GM12878 (cell line): ENCODE measurements at regions not wholly inside any gene's neighbourhood (a gene's known extent, or its start where the extent isn't known, plus 50 kb on each side); places are given as distances from the start of the nearest gene placed in this dataset.
A peak's percentile ranks its signal among the peaks of the same experiment; 100 is the strongest.

Experiments used
- ATF7 ChIP-seq: fragments of 450-650 bp; IDR thresholded peaks from 2 replicates; pipeline ENCODE4 v1.6.1; 2016; ENCODE audit warnings: low read depth, mild to moderate bottlenecking
- BRCA1 ChIP-seq: IDR thresholded peaks from 2 replicates; pipeline ENCODE4 v1.6.1; 2011; ENCODE audit warnings: low read depth, low read length, improper control_type of control experiment
- CEBPB ChIP-seq, 2 experiments: fragments of 150-350 bp in 1 of 2; IDR thresholded peaks; 2 replicates each; pipeline ENCODE4 v1.6.1; 2012 to 2014; ENCODE audit warnings: low read depth in 2 of 2, low read length in 2 of 2, borderline replicate concordance in 1 of 2, inconsistent platforms in 1 of 2
- CHD1 ChIP-seq: IDR thresholded peaks from 2 replicates; pipeline ENCODE4 v1.6.1; 2012; ENCODE audit warnings: low read depth, low read length, improper control_type of control experiment
- EGR1 ChIP-seq, 2 experiments: IDR thresholded peaks; 1 replicate in 1 of 2; 2 replicates in 1 of 2; pipeline ENCODE4 v1.6.1; 2011 to 2012; ENCODE audit warnings: low read depth in 2 of 2, low read length in 2 of 2, borderline replicate concordance in 1 of 2, mild to moderate bottlenecking in 1 of 2, moderate library complexity in 1 of 2
- EP300 ChIP-seq, 2 experiments: fragments of 150-350 bp in 1 of 2; IDR thresholded peaks; 2 replicates each; pipeline ENCODE4 v1.6.1; 2011 to 2012; ENCODE audit warnings: low read depth in 2 of 2, low read length in 2 of 2, borderline replicate concordance in 1 of 2, improper control_type of control experiment in 1 of 2, inconsistent platforms in 1 of 2; ENCODE audit not compliant: control insufficient read depth in 1 of 2
- ESRRA ChIP-seq: IDR thresholded peaks from 2 replicates; pipeline ENCODE4 v1.6.1; 2012; ENCODE audit warnings: mild to moderate bottlenecking, low read length, improper control_type of control experiment
- ETV6 ChIP-seq, 2 experiments: fragments of 450-650 bp in 1 of 2; IDR thresholded peaks in 1 of 2; conservative IDR thresholded peaks in 1 of 2; 2 replicates each; pipeline ENCODE4 v1.6.1; 2014; ENCODE audit warnings: antibody characterized with exemption in 1 of 2, borderline replicate concordance in 1 of 2, low read depth in 1 of 2, mild to moderate bottlenecking in 1 of 2, moderate library complexity in 1 of 2
- GABPA ChIP-seq: IDR thresholded peaks from 2 replicates; pipeline ENCODE4 v1.6.1; 2014; ENCODE audit warnings: antibody characterized with exemption, low read depth, mild to moderate bottlenecking, inconsistent platforms
- HDAC2 ChIP-seq: fragments of 200-600 bp; sonication (generic); IDR thresholded peaks from 2 replicates; pipeline ENCODE4 v1.6.1; 2017
- KAT2A ChIP-seq: conservative IDR thresholded peaks from 2 replicates; pipeline ENCODE4 v1.6.1; 2011; ENCODE audit warnings: low read depth, low read length; ENCODE audit not compliant: control insufficient read depth
- MEF2A ChIP-seq: IDR thresholded peaks from 2 replicates; pipeline ENCODE4 v1.6.1; 2011; ENCODE audit warnings: low read depth, mild to moderate bottlenecking, low read length, moderate library complexity; ENCODE audit not compliant: insufficient read depth
- MTA2 ChIP-seq: fragments of 450-650 bp; IDR thresholded peaks from 2 replicates; pipeline ENCODE4 v1.6.1; 2016; ENCODE audit warnings: low read depth, mild to moderate bottlenecking, moderate library complexity
- MTA3 ChIP-seq: IDR thresholded peaks from 2 replicates; pipeline ENCODE4 v1.6.1; 2012; ENCODE audit warnings: low read length, inconsistent platforms, borderline replicate concordance
- NFYB ChIP-seq: IDR thresholded peaks from 2 replicates; pipeline ENCODE4 v1.6.1; 2011; ENCODE audit warnings: low read depth, mild to moderate bottlenecking, low read length, improper control_type of control experiment, moderate library complexity; ENCODE audit not compliant: insufficient read depth
- NR2F1 ChIP-seq: fragments of 450-650 bp; conservative IDR thresholded peaks from 2 replicates; pipeline ENCODE4 v1.6.1; 2017; ENCODE audit warnings: mild to moderate bottlenecking
- RBBP5 ChIP-seq: fragments of 200-600 bp; sonication (generic); conservative IDR thresholded peaks from 2 replicates; pipeline ENCODE4 v1.6.1; 2016
- RUNX3 ChIP-seq: IDR thresholded peaks from 2 replicates; pipeline ENCODE4 v1.6.1; 2012; ENCODE audit warnings: low read length, inconsistent platforms
- SIN3A ChIP-seq: IDR thresholded peaks from 2 replicates; pipeline ENCODE4 v1.6.1; 2012; ENCODE audit warnings: low read depth, low read length, improper control_type of control experiment
- SREBF1 ChIP-seq: IDR thresholded peaks from 2 replicates; pipeline ENCODE4 v1.6.1; 2012; ENCODE audit warnings: mild to moderate bottlenecking, low read length
- STAT1 ChIP-seq: fragments of 450-650 bp; conservative IDR thresholded peaks from 2 replicates; pipeline ENCODE4 v1.6.1; 2014; ENCODE audit warnings: antibody characterized with exemption, mild to moderate bottlenecking
- STAT3 ChIP-seq: IDR thresholded peaks from 2 replicates; pipeline ENCODE4 v1.6.1; 2011; ENCODE audit warnings: low read depth, low read length, improper control_type of control experiment
- ZNF24 ChIP-seq: fragments of 450-650 bp; IDR thresholded peaks from 2 replicates; pipeline ENCODE4 v1.6.1; 2017; ENCODE audit warnings: antibody characterized with exemption, mild to moderate bottlenecking
- ZZZ3 ChIP-seq: IDR thresholded peaks from 2 replicates; pipeline ENCODE4 v1.6.1; 2011; ENCODE audit warnings: low read depth; ENCODE audit not compliant: control insufficient read depth, insufficient read length
- TF ChIP-seq, protein P1 (sequence below): IDR thresholded peaks from 2 replicates; pipeline ENCODE4 v1.6.1; 2012; ENCODE audit warnings: improper control_type of control experiment, low read depth, low read length; ENCODE audit not compliant: insufficient replicate concordance
- TF ChIP-seq, protein P2 (sequence below): fragments of 150-350 bp; IDR thresholded peaks from 2 replicates; pipeline ENCODE4 v1.6.1; 2014; ENCODE audit warnings: mild to moderate bottlenecking, low read depth, low read length
- TF ChIP-seq, protein P3 (sequence below): IDR thresholded peaks from 2 replicates; pipeline ENCODE4 v1.6.1; 2011; ENCODE audit warnings: low read depth, low read length, improper control_type of control experiment, borderline replicate concordance

DNA sequence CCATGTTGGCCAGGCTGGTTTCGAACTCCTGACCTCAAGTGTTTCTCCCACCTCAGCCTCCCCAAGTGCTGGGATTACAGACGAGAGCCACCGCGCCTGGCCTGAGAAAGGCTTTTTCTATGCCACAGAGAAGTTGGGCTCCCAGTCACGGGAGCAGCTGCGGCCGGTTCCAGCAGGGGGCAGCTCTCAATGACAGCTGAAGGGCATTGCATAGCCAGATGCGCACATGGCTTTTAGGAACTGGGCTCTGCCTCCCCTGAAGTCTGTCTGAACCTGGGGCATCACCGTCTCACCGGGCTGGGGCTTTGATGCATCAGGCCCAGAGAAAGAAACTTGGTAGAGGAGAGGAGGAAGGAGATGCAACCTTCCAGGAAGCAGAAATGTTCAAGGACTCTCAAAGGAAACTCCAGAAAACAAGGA, 84.2 kb upstream of the LAPTM4A start (continued):
- TF ChIP-seq SREBF1 (no peak), SIN3A (no peak), ZNF24 (no peak), BRCA1 (no peak), ATF7 (peak; percentile 26; the same call in 1 of the 2 replicates), GABPA (no peak), RBBP5 (no peak), ETV6 (conservative IDR thresholded peaks at IDR 0.05 in 1 of 2, IDR thresholded peaks at IDR 0.05 in 1 of 2; ENCODE audit: borderline replicate concordance in 1 of 2, low read depth in 1 of 2) (no peak), NFYB (no peak), MTA2 (no peak), STAT3 (no peak), NR2F1 (no peak), CEBPB (IDR thresholded peaks at IDR 0.05; ENCODE audit: borderline replicate concordance in 1 of 2, low read depth in 2 of 2, low read length in 2 of 2) (no peak), KAT2A (no peak), CHD1 (no peak), RUNX3 (peak; percentile 48; the same call in 1 of the 2 replicates), STAT1 (no peak), EP300 (IDR thresholded peaks at IDR 0.05; ENCODE audit: borderline replicate concordance in 1 of 2, control insufficient read depth in 1 of 2, low read depth in 2 of 2, low read length in 2 of 2) (no peak), MTA3 (no peak), ZZZ3 (no peak), HDAC2 (no peak), ESRRA (peak; percentile 100), MEF2A (no peak), EGR1 (IDR thresholded peaks at IDR 0.05; ENCODE audit: borderline replicate concordance in 1 of 2, low read depth in 2 of 2, low read length in 2 of 2) (no peak)
- TF ChIP-seq, protein P1, sequence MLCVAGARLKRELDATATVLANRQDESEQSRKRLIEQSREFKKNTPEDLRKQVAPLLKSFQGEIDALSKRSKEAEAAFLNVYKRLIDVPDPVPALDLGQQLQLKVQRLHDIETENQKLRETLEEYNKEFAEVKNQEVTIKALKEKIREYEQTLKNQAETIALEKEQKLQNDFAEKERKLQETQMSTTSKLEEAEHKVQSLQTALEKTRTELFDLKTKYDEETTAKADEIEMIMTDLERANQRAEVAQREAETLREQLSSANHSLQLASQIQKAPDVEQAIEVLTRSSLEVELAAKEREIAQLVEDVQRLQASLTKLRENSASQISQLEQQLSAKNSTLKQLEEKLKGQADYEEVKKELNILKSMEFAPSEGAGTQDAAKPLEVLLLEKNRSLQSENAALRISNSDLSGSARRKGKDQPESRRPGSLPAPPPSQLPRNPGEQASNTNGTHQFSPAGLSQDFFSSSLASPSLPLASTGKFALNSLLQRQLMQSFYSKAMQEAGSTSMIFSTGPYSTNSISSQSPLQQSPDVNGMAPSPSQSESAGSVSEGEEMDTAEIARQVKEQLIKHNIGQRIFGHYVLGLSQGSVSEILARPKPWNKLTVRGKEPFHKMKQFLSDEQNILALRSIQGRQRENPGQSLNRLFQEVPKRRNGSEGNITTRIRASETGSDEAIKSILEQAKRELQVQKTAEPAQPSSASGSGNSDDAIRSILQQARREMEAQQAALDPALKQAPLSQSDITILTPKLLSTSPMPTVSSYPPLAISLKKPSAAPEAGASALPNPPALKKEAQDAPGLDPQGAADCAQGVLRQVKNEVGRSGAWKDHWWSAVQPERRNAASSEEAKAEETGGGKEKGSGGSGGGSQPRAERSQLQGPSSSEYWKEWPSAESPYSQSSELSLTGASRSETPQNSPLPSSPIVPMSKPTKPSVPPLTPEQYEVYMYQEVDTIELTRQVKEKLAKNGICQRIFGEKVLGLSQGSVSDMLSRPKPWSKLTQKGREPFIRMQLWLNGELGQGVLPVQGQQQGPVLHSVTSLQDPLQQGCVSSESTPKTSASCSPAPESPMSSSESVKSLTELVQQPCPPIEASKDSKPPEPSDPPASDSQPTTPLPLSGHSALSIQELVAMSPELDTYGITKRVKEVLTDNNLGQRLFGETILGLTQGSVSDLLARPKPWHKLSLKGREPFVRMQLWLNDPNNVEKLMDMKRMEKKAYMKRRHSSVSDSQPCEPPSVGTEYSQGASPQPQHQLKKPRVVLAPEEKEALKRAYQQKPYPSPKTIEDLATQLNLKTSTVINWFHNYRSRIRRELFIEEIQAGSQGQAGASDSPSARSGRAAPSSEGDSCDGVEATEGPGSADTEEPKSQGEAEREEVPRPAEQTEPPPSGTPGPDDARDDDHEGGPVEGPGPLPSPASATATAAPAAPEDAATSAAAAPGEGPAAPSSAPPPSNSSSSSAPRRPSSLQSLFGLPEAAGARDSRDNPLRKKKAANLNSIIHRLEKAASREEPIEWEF: no peak
- TF ChIP-seq, protein P2, sequence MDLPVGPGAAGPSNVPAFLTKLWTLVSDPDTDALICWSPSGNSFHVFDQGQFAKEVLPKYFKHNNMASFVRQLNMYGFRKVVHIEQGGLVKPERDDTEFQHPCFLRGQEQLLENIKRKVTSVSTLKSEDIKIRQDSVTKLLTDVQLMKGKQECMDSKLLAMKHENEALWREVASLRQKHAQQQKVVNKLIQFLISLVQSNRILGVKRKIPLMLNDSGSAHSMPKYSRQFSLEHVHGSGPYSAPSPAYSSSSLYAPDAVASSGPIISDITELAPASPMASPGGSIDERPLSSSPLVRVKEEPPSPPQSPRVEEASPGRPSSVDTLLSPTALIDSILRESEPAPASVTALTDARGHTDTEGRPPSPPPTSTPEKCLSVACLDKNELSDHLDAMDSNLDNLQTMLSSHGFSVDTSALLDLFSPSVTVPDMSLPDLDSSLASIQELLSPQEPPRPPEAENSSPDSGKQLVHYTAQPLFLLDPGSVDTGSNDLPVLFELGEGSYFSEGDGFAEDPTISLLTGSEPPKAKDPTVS: no peak
- TF ChIP-seq, protein P3, sequence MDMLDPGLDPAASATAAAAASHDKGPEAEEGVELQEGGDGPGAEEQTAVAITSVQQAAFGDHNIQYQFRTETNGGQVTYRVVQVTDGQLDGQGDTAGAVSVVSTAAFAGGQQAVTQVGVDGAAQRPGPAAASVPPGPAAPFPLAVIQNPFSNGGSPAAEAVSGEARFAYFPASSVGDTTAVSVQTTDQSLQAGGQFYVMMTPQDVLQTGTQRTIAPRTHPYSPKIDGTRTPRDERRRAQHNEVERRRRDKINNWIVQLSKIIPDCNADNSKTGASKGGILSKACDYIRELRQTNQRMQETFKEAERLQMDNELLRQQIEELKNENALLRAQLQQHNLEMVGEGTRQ: no peak
